Neural progenitor cell (in vitro differentiated cells): ENCODE measurements at regions not wholly inside any gene's neighbourhood (a gene's known extent, or its start where the extent isn't known, plus 50 kb on each side); places are given as distances from the start of the nearest gene placed in this dataset.

Source experiments
- CTCF ChIP-seq: fragments of 200-600 bp; sonication (generic); IDR thresholded peaks from 2 replicates; pipeline ENCODE4 v1.5.1; 2017; ENCODE audit warnings: antibody characterized with exemption, mild to moderate bottlenecking
- EZH2phosphoT487 ChIP-seq: fragments of 200-600 bp; sonication (generic); IDR thresholded peaks from 2 replicates; pipeline ENCODE4 v1.6.1; 2017; ENCODE audit warnings: antibody characterized with exemption

GRCh38 chrX:80229626-80230025, 190.6 kb upstream of the TENT5D start:
- TF ChIP-seq CTCF (no peak), EZH2phosphoT487 (no peak)
